GM19328 (cell line): ENCODE measurements at regions not wholly inside any gene's neighbourhood (a gene's known extent, or its start where the extent isn't known, plus 50 kb on each side); places are given as distances from the start of the nearest gene placed in this dataset.

Experiments
- ATAC-seq: cut with Tn5 transposase; IDR thresholded peaks from one replicate; pipeline ENCODE4 v1.9.1; 2021; ENCODE audit warnings: mild to moderate bottlenecking, moderate library complexity; ENCODE audit not compliant: unreplicated experiment

- no peak for ATAC-seq
Observed at GRCh38 chr2:12330916-12331315, 385.8 kb upstream of the TRIB2 start.

GRCh38 chr2:12331698-12332097 is 385.0 kb upstream of the TRIB2 start:
- no peak for ATAC-seq

- no peak for ATAC-seq
Observed at GRCh38 chr2:12333293-12333692, 383.4 kb upstream of the TRIB2 start.

- ATAC-seq = no peak
Observed at GRCh38 chr2:12334412-12334966, 382.2 kb upstream of the TRIB2 start.

- no peak for ATAC-seq
Observed at GRCh38 chr2:12335131-12335530, 381.6 kb upstream of the TRIB2 start.

GRCh38 chr2:12335995-12336394 is 380.7 kb upstream of the TRIB2 start:
- ATAC-seq = no peak

GRCh38 chr2:12338946-12339697 is 377.6 kb upstream of the TRIB2 start:
- ATAC-seq = no peak

GRCh38 chr2:12340164-12340563 is 376.6 kb upstream of the TRIB2 start:
- no peak for ATAC-seq

- ATAC-seq = no peak
Observed at GRCh38 chr2:12341215-12341614, 375.5 kb upstream of the TRIB2 start.

GRCh38 chr2:12341920-12342319 is 374.8 kb upstream of the TRIB2 start:
- no peak for ATAC-seq

- ATAC-seq = no peak
Observed at GRCh38 chr2:12343141-12343540, 373.6 kb upstream of the TRIB2 start.

- no peak for ATAC-seq
Observed at GRCh38 chr2:12347066-12347493, 369.7 kb upstream of the TRIB2 start.

GRCh38 chr2:12348216-12348615 is 368.5 kb upstream of the TRIB2 start:
- ATAC-seq = no peak

- ATAC-seq = no peak
Observed at GRCh38 chr2:12350821-12351220, 365.9 kb upstream of the TRIB2 start.

- ATAC-seq = no peak
Observed at GRCh38 chr2:12352889-12353288, 363.8 kb upstream of the TRIB2 start.

- ATAC-seq = no peak
Observed at GRCh38 chr2:12361506-12361905, 355.2 kb upstream of the TRIB2 start.

GRCh38 chr2:12363138-12363537 is 353.6 kb upstream of the TRIB2 start:
- ATAC-seq = no peak

GRCh38 chr2:12363569-12363968 is 353.2 kb upstream of the TRIB2 start:
- no peak for ATAC-seq

- ATAC-seq = no peak
Observed at GRCh38 chr2:12369566-12369965, 347.2 kb upstream of the TRIB2 start.

- ATAC-seq = no peak
Observed at GRCh38 chr2:12376025-12376424, 340.7 kb upstream of the TRIB2 start.

- no peak for ATAC-seq
Observed at GRCh38 chr2:12379143-12379542, 337.6 kb upstream of the TRIB2 start.

GRCh38 chr2:12381543-12382325 is 335.0 kb upstream of the TRIB2 start:
- no peak for ATAC-seq
